ENCODE measurements at regions not wholly inside any gene's neighbourhood (a gene's known extent, or its start where the extent isn't known, plus 50 kb on each side); places are given as distances from the start of the nearest gene placed in this dataset.

DNA sequence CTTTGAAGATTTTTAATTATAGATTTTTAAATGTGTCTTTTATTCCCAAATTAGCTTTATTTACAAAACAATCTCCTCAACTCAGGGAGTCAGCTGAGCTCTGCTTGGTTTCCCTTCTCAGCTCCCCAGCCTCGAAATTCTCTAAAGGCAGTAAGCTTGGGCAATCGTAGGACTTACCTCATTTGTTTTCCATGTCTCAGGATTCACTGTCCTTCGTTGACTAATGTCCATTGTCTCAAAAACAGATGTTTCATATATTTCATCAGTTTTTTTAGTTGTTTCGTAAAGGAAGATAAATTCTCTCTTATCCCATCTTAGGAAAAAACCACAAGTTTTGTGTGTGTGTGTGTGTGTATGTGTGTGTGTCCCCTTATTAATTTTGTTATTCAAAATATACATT is 102.2 kb upstream of the ADGRF1 start:
- H3K27me3 ChIP-seq (ENCODE audit: control insufficient read depth in 5 of 5, insufficient read depth in 4 of 5, low read length in 5 of 5): no peaks in the 10 kb centered on the region
- no peaks in the 10 kb centered on the region for H3K9me3 ChIP-seq (ENCODE audit: control insufficient read depth in 5 of 5, low read length in 5 of 5)
- no peaks in the 10 kb centered on the region for H3K36me3 ChIP-seq (ENCODE audit: control insufficient read depth in 5 of 5, insufficient read depth in 5 of 5, low read length in 5 of 5)
- H3K9ac ChIP-seq (ENCODE audit: low read length in 5 of 5): no peak overlapping the region
- no peak overlapping the region for H3K27ac ChIP-seq (ENCODE audit: low read depth, low read length)
- peaks cover 0 to 21% (median 15%) of the 10 kb centered on the region in 5 donors for H3K4me1 ChIP-seq (ENCODE audit: control insufficient read depth in 5 of 5, insufficient read depth in 5 of 5, low read length in 5 of 5)
- no peak overlapping the region for H3K4me3 ChIP-seq (ENCODE audit: low read depth in 1 of 5, low read length in 5 of 5)

DNA sequence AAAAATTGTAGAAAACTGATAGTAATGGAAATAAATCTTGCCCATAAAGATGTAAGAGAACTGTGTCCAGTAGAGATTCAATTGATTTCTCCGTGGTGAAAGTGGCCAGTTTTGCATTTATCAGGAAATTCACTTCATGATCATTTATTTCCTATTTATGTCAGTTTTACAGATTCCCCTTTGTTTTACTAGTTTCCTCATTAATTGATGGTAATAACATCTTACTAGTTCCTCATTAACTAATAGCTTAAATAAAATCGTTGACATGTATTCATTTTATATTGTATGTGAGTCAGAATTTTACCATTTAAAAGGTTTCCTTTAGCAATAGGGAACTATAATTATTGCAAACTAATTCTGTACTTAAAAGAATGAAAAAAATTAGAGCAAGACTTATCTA is 99.8 kb upstream of the ADGRF1 start:
- Histone ChIP-seq H3K27me3 (ENCODE audit: control insufficient read depth in 5 of 5, insufficient read depth in 4 of 5, low read length in 5 of 5) (no peaks in the 10 kb centered on the region), H3K9ac (ENCODE audit: low read length in 5 of 5) (no peak overlapping the region), H3K4me1 (ENCODE audit: control insufficient read depth in 5 of 5, insufficient read depth in 5 of 5, low read length in 5 of 5) (peaks cover 0 to 12% (median 9%) of the 10 kb centered on the region in 5 donors), H3K4me3 (ENCODE audit: low read depth in 1 of 5, low read length in 5 of 5) (no peak overlapping the region), H3K9me3 (ENCODE audit: control insufficient read depth in 5 of 5, low read length in 5 of 5) (no peaks in the 10 kb centered on the region), H3K36me3 (ENCODE audit: control insufficient read depth in 5 of 5, insufficient read depth in 5 of 5, low read length in 5 of 5) (no peaks in the 10 kb centered on the region), H3K27ac (ENCODE audit: low read depth, low read length) (no peak overlapping the region)

DNA sequence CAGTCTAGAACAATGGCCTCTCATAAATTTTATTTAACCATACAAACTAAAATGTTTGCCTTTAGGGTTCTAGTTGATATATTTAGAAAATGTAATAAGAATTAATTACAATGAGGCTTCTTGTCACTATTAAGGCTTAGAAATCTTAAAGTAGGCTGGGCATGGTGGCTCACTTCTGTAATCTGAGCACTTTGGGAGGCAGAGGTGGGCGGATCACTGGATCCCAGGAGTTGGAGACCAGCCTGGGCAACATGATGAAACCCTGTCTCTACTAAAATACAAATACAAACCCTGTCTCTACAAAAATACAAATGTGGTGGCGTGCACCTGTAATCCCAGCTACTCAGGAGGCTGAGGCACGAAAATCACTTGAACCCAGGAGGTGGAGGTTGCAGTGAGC is 99.0 kb upstream of the ADGRF1 start:
- Histone ChIP-seq H3K9ac (ENCODE audit: low read length in 5 of 5) (no peak overlapping the region), H3K36me3 (ENCODE audit: control insufficient read depth in 5 of 5, insufficient read depth in 5 of 5, low read length in 5 of 5) (no peaks in the 10 kb centered on the region), H3K27me3 (ENCODE audit: control insufficient read depth in 5 of 5, insufficient read depth in 4 of 5, low read length in 5 of 5) (no peaks in the 10 kb centered on the region), H3K27ac (ENCODE audit: low read depth, low read length) (no peak overlapping the region), H3K4me1 (ENCODE audit: control insufficient read depth in 5 of 5, insufficient read depth in 5 of 5, low read length in 5 of 5) (peaks cover 0 to 5% (median 2%) of the 10 kb centered on the region in 5 donors), H3K4me3 (ENCODE audit: low read depth in 1 of 5, low read length in 5 of 5) (no peak overlapping the region), H3K9me3 (ENCODE audit: control insufficient read depth in 5 of 5, low read length in 5 of 5) (no peaks in the 10 kb centered on the region)

DNA sequence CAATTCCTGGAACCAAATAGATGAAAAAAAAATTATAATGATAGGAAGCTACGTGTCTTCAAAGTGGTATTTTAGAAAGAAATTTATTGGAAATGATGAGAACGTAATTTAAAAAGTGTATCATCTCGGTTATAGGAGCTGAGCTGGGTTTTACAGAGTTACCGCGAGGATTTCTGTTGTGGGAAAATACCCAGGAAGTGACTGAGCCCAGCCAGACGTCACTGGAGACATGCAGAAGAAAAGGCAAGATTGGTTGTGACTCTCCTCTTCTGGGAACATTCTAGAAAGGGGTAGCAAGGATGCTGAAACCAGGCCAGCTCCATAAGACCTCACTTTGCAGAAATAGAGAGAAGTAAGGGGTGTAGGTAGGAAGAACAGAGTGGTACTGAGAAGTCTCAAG is 95.9 kb upstream of the ADGRF1 start:
- Histone ChIP-seq H3K36me3 (ENCODE audit: control insufficient read depth in 5 of 5, insufficient read depth in 5 of 5, low read length in 5 of 5) (no peaks in the 10 kb centered on the region), H3K27me3 (ENCODE audit: control insufficient read depth in 5 of 5, insufficient read depth in 4 of 5, low read length in 5 of 5) (no peaks in the 10 kb centered on the region), H3K4me1 (ENCODE audit: control insufficient read depth in 5 of 5, insufficient read depth in 5 of 5, low read length in 5 of 5) (peaks cover 0 to 8% (median 0%) of the 10 kb centered on the region in 5 donors), H3K4me3 (ENCODE audit: low read depth in 1 of 5, low read length in 5 of 5) (no peak overlapping the region), H3K9ac (ENCODE audit: low read length in 5 of 5) (no peak overlapping the region), H3K27ac (ENCODE audit: low read depth, low read length) (no peak overlapping the region), H3K9me3 (ENCODE audit: control insufficient read depth in 5 of 5, low read length in 5 of 5) (no peaks in the 10 kb centered on the region)

DNA sequence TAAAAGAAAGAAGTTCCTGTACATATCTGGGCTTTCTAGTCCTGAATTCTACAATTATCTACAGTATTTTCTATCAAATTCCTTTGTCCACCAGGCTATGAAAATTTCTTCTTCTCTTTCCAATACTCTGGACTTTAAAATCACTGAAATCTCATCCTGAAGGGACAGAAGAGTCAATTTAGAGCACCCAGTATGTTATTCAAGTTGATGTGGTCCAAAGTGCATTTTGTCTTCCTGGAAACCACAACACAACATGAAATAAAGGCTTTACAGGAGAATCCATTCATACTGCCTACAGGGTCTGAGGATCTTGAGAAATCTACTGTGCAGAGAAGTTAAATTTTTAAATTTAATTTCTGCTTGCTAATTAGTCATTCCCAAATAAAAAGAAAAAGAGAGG is 94.9 kb upstream of the ADGRF1 start:
- Histone ChIP-seq H3K27me3 (ENCODE audit: control insufficient read depth in 5 of 5, insufficient read depth in 4 of 5, low read length in 5 of 5) (no peaks in the 10 kb centered on the region), H3K27ac (ENCODE audit: low read depth, low read length) (no peak overlapping the region), H3K9me3 (ENCODE audit: control insufficient read depth in 5 of 5, low read length in 5 of 5) (no peaks in the 10 kb centered on the region), H3K4me1 (ENCODE audit: control insufficient read depth in 5 of 5, insufficient read depth in 5 of 5, low read length in 5 of 5) (peaks cover 0 to 8% (median 0%) of the 10 kb centered on the region in 5 donors), H3K9ac (ENCODE audit: low read length in 5 of 5) (no peak overlapping the region), H3K36me3 (ENCODE audit: control insufficient read depth in 5 of 5, insufficient read depth in 5 of 5, low read length in 5 of 5) (no peaks in the 10 kb centered on the region), H3K4me3 (ENCODE audit: low read depth in 1 of 5, low read length in 5 of 5) (no peak overlapping the region)

DNA sequence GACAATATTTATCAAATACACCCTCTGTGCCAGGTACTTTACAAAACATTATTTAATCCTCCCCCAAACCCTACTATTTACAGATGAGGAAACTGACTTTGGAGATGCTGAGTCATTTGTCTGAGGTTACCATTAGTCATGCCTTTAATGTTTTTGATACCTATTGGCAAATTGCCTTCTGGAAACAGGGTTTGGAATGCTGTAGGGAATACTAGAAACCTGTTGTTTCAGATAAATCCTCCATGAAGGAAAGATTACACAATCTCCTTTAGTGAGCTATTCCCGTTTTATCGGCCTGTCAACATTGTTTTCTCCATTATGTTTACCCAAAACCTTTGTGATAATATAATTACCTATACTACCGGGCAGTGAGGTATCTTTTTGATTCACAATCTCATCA is 93.6 kb upstream of the ADGRF1 start:
- Histone ChIP-seq H3K27me3 (ENCODE audit: control insufficient read depth in 5 of 5, insufficient read depth in 4 of 5, low read length in 5 of 5) (no peaks in the 10 kb centered on the region), H3K4me3 (ENCODE audit: low read depth in 1 of 5, low read length in 5 of 5) (no peak overlapping the region), H3K27ac (ENCODE audit: low read depth, low read length) (no peak overlapping the region), H3K9me3 (ENCODE audit: control insufficient read depth in 5 of 5, low read length in 5 of 5) (no peaks in the 10 kb centered on the region), H3K4me1 (ENCODE audit: control insufficient read depth in 5 of 5, insufficient read depth in 5 of 5, low read length in 5 of 5) (peaks cover 0 to 8% (median 0%) of the 10 kb centered on the region in 5 donors), H3K36me3 (ENCODE audit: control insufficient read depth in 5 of 5, insufficient read depth in 5 of 5, low read length in 5 of 5) (no peaks in the 10 kb centered on the region), H3K9ac (ENCODE audit: low read length in 5 of 5) (no peak overlapping the region)

DNA sequence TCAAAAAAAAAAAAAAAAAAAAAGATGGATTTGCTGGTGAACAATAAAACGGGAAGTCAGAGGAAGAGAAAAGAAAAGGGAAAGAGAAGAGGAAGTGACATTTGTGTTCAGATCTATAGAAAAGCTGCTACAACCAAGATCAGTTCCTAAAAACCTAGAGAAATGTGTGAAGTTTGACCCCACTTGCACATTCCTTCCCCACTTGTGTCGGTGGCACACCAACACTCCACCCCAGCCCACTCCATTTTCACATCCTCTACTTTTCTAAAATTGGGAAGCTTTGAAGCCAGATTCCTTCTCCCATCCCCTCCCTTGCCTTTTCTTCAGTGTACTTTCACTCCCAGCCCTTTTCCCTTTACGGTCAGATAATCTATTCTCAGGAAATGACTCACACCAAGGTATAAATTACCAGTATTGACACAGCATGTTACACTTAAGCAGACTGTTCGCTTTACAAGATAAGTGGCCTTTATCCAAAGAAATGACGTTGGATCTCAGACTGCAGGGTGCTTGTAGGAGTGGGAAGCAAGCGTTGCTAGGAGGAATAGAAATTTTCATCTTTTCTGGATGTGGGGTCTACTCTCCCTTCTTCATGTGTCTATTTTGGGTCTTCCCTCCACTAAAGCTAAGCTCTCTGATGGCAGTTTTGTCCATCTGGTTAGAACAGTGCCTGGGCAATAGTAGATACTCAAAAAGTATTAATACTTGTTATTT is 92.5 kb upstream of the ADGRF1 start:
- Histone ChIP-seq H3K27ac (ENCODE audit: low read depth, low read length) (no peak overlapping the region), H3K27me3 (ENCODE audit: control insufficient read depth in 5 of 5, insufficient read depth in 4 of 5, low read length in 5 of 5) (no peaks in the 10 kb centered on the region), H3K4me1 (ENCODE audit: control insufficient read depth in 5 of 5, insufficient read depth in 5 of 5, low read length in 5 of 5) (peaks cover 0 to 11% (median 6%) of the 10 kb centered on the region in 5 donors), H3K9ac (ENCODE audit: low read length in 5 of 5) (no peak overlapping the region), H3K36me3 (ENCODE audit: control insufficient read depth in 5 of 5, insufficient read depth in 5 of 5, low read length in 5 of 5) (no peaks in the 10 kb centered on the region), H3K9me3 (ENCODE audit: control insufficient read depth in 5 of 5, low read length in 5 of 5) (no peaks in the 10 kb centered on the region), H3K4me3 (ENCODE audit: low read depth in 1 of 5, low read length in 5 of 5) (no peak overlapping the region)

DNA sequence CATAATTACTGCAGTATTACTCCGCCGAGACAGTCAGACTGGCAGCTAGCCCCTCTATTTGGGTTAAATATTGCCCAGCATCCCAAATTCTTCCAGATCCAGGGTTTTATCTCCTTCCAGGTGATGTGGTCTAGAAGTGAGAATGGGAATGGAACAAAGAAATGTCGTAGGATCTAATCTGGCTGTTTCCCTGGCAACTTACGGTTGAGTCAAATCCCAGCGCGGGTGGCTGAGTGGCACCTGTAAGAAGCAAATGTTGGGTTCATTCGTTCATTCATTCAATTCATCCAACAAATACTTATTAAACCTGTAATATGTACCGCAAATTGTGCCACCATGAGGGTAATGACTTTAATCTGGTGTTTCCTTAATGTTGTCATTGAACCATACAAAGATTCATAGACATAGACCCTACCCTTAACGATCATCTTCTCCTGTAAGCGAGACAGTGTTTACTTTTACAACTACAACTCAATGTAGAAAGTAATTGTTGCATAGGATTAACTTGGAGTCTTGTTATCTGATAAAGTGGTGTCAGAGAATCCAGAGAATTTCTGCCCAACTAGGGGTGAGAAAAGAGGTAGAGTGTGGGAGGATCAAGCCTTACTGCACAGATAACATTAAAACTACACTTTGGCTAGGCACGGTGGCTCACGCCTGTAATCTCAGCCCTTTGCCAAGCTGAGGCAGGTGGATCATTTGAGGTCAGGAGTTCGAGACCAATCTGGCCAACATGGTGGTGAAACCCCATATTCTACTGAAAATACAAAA is 91.3 kb upstream of the ADGRF1 start:
- Histone ChIP-seq H3K27ac (ENCODE audit: low read depth, low read length) (no peak overlapping the region), H3K4me3 (ENCODE audit: low read depth in 1 of 5, low read length in 5 of 5) (no peak overlapping the region), H3K4me1 (ENCODE audit: control insufficient read depth in 5 of 5, insufficient read depth in 5 of 5, low read length in 5 of 5) (peaks cover 0 to 12% (median 8%) of the 10 kb centered on the region in 5 donors)

DNA sequence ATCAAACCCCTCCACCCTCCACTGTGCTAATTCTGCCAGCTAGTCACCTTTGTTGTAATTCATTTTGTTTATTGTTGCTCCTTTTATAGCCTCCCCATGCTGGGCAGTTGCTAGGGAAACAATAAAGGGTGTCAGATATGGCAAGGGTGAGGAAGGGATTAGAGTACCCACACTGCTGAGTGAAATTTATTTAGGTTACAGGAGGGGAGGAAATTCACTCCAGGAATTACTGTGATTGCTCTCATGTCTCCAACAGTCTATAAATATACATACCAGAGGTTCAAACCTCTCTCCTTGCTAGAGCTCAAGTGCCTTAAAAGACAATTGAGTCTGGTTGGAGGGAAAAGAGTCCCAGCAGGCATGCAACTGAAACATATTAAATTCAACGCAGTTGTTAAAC is 90.6 kb upstream of the ADGRF1 start:
- H3K9ac ChIP-seq (ENCODE audit: low read length in 5 of 5): no peak overlapping the region
- H3K27ac ChIP-seq (ENCODE audit: low read depth, low read length): no peak overlapping the region
- H3K9me3 ChIP-seq (ENCODE audit: control insufficient read depth in 5 of 5, low read length in 5 of 5): no peaks in the 10 kb centered on the region
- H3K4me1 ChIP-seq (ENCODE audit: control insufficient read depth in 5 of 5, insufficient read depth in 5 of 5, low read length in 5 of 5): peaks cover 0 to 12% (median 8%) of the 10 kb centered on the region in 5 donors
- no peaks in the 10 kb centered on the region for H3K36me3 ChIP-seq (ENCODE audit: control insufficient read depth in 5 of 5, insufficient read depth in 5 of 5, low read length in 5 of 5)
- no peak overlapping the region for H3K4me3 ChIP-seq (ENCODE audit: low read depth in 1 of 5, low read length in 5 of 5)
- H3K27me3 ChIP-seq (ENCODE audit: control insufficient read depth in 5 of 5, insufficient read depth in 4 of 5, low read length in 5 of 5): no peaks in the 10 kb centered on the region

More for the DNA sequence above, 91.3 kb upstream of the ADGRF1 start:
- Histone ChIP-seq H3K27me3 (ENCODE audit: control insufficient read depth in 5 of 5, insufficient read depth in 4 of 5, low read length in 5 of 5) (no peaks in the 10 kb centered on the region), H3K36me3 (ENCODE audit: control insufficient read depth in 5 of 5, insufficient read depth in 5 of 5, low read length in 5 of 5) (no peaks in the 10 kb centered on the region), H3K9me3 (ENCODE audit: control insufficient read depth in 5 of 5, low read length in 5 of 5) (no peaks in the 10 kb centered on the region), H3K9ac (ENCODE audit: low read length in 5 of 5) (no peak overlapping the region)

DNA sequence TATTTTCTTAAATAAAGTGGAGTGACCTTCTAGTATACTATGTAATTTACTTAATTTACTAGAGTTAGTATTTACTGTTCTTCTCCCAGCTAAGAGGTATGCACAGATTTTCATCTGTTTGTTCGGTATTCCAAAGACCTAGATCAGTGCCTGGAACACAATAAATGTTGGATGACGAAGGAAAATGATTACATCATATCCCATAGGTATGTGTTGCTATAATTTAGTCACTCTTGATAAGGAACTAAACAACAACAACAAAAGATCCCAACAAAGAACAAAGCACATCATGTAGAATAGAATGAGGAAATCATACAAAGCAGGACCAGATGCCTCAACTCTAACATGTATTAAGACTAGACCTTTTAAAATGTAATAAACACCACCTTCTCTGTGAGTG is 89.6 kb upstream of the ADGRF1 start:
- no peaks in the 10 kb centered on the region for H3K27me3 ChIP-seq (ENCODE audit: control insufficient read depth in 5 of 5, insufficient read depth in 4 of 5, low read length in 5 of 5)
- no peaks in the 10 kb centered on the region for H3K36me3 ChIP-seq (ENCODE audit: control insufficient read depth in 5 of 5, insufficient read depth in 5 of 5, low read length in 5 of 5)
- peaks cover 0 to 15% (median 12%) of the 10 kb centered on the region in 5 donors for H3K4me1 ChIP-seq (ENCODE audit: control insufficient read depth in 5 of 5, insufficient read depth in 5 of 5, low read length in 5 of 5)
- no peak overlapping the region for H3K27ac ChIP-seq (ENCODE audit: low read depth, low read length)
- no peaks in the 10 kb centered on the region for H3K9me3 ChIP-seq (ENCODE audit: control insufficient read depth in 5 of 5, low read length in 5 of 5)
- no peak overlapping the region for H3K9ac ChIP-seq (ENCODE audit: low read length in 5 of 5)
- no peak overlapping the region for H3K4me3 ChIP-seq (ENCODE audit: low read depth in 1 of 5, low read length in 5 of 5)

All from subcutaneous abdominal adipose tissue (tissue), 5 donors.